ENCODE measurements at regions not wholly inside any gene's neighbourhood (a gene's known extent, or its start where the extent isn't known, plus 50 kb on each side); places are given as distances from the start of the nearest gene placed in this dataset.

DNA sequence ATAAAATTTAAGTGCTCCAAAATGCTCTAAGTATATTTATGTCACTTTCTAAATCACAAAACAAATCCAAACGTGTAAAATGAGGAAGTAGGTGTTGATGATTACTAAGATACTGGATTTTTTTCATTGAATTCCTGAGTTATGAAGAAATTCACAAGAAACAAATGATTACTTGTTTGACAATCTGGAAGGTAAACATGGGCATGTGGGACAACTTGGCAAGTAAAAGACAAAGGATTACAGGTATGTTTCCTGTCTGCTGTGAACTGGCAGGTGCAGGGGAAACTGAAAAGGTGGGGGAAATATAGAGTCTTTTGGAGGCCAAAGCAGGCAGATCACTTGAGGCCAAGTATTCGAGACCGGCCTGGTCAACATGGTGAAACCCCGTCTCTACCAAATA is 252.7 kb upstream of the AZI2 start:
- H3K27me3 Mint-ChIP-seq (ENCODE audit: unreplicated experiment), result no peaks in the 10 kb centered on the region
- no peak overlapping the region for H3K4me3 Mint-ChIP-seq (ENCODE audit: unreplicated experiment)
- no peaks in the 10 kb centered on the region for H3K36me3 Mint-ChIP-seq (ENCODE audit: low read depth, unreplicated experiment)
- TF ChIP-seq CTCF (IDR thresholded peaks at IDR 0.05; ENCODE audit: unreplicated experiment), result no peak
- no peak for DNase-seq (ENCODE audit: low spot score)
- no peaks in the 10 kb centered on the region for H3K9me3 Mint-ChIP-seq (ENCODE audit: unreplicated experiment)
- H3K4me1 Mint-ChIP-seq (ENCODE audit: unreplicated experiment), result no peaks in the 10 kb centered on the region
- H3K27ac Mint-ChIP-seq (ENCODE audit: unreplicated experiment), result no peak overlapping the region

- no peaks in the 10 kb centered on the region for H3K36me3 Mint-ChIP-seq (ENCODE audit: low read depth, unreplicated experiment)
- DNase-seq (ENCODE audit: low spot score), result no peak
- no peak overlapping the region for H3K27ac Mint-ChIP-seq (ENCODE audit: unreplicated experiment)
- no peak overlapping the region for H3K4me3 Mint-ChIP-seq (ENCODE audit: unreplicated experiment)
- H3K9me3 Mint-ChIP-seq (ENCODE audit: unreplicated experiment), result no peaks in the 10 kb centered on the region
- H3K4me1 Mint-ChIP-seq (ENCODE audit: unreplicated experiment), result no peaks in the 10 kb centered on the region
- TF ChIP-seq CTCF (IDR thresholded peaks at IDR 0.05; ENCODE audit: unreplicated experiment), result no peak
- H3K27me3 Mint-ChIP-seq (ENCODE audit: unreplicated experiment), result no peaks in the 10 kb centered on the region
Measured at GRCh38 chr3:28606283-28606682, 257.7 kb upstream of the AZI2 start.

DNA sequence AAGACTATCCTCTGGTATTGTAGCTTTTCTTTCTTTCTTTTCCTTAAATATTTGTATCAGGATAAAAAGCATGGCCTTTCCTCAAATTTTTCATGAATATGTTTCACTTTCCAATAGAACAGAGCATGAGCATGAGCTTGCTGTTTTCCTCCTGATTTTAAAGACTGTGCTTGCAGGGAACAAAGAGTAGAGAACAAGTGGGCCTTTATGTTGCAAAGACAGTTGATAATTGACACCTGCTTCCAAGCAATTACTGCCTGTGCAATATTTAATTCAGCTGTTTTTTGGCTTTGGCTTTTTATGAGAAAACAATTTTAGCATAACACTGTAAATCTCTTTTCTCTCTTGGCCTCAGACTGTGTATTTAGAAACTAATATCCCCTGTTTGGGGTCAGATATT is 263.6 kb upstream of the AZI2 start:
- H3K36me3 Mint-ChIP-seq (ENCODE audit: low read depth, unreplicated experiment), result no peaks in the 10 kb centered on the region

GRCh38 chr3:28613511-28614106 is 265.0 kb upstream of the AZI2 start:
- Mint-ChIP-seq H3K36me3 (ENCODE audit: low read depth, unreplicated experiment) (no peaks in the 10 kb centered on the region), H3K9me3 (ENCODE audit: unreplicated experiment) (no peaks in the 10 kb centered on the region), H3K4me1 (ENCODE audit: unreplicated experiment) (no peaks in the 10 kb centered on the region), H3K4me3 (ENCODE audit: unreplicated experiment) (no peak overlapping the region), H3K27me3 (ENCODE audit: unreplicated experiment) (no peaks in the 10 kb centered on the region), H3K27ac (ENCODE audit: unreplicated experiment) (no peak overlapping the region)
- TF ChIP-seq CTCF (IDR thresholded peaks at IDR 0.05; ENCODE audit: unreplicated experiment), result no peak
- DNase-seq (ENCODE audit: low spot score), result no peak

More for the DNA sequence above, 263.6 kb upstream of the AZI2 start:
- H3K9me3 Mint-ChIP-seq (ENCODE audit: unreplicated experiment), result no peaks in the 10 kb centered on the region
- H3K27me3 Mint-ChIP-seq (ENCODE audit: unreplicated experiment), result no peaks in the 10 kb centered on the region
- no peak overlapping the region for H3K27ac Mint-ChIP-seq (ENCODE audit: unreplicated experiment)
- no peak overlapping the region for H3K4me3 Mint-ChIP-seq (ENCODE audit: unreplicated experiment)
- no peaks in the 10 kb centered on the region for H3K4me1 Mint-ChIP-seq (ENCODE audit: unreplicated experiment)
- DNase-seq (ENCODE audit: low spot score), result no peak
- no peak for TF ChIP-seq CTCF (IDR thresholded peaks at IDR 0.05; ENCODE audit: unreplicated experiment)

DNA sequence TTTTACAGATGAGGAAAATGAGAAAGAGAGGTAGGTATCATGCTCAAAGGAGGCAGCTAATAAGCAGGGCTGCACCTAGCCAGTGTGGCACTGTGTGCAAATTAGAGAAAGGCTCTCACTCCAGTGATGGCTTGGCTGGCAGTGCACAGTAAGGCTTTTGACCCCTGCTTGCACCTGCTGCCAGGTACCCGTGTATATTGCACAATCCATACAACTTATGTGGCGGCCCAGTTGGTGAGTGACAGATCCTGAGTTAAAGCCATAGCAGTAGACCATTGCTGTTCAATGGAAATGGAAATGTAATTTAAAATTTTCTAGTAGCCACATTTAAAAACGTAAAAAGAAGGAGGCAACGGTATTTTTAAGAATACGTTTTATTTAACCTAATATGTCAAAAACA is 266.4 kb upstream of the AZI2 start:
- Mint-ChIP-seq H3K27me3 (ENCODE audit: unreplicated experiment) (no peaks in the 10 kb centered on the region), H3K27ac (ENCODE audit: unreplicated experiment) (no peak overlapping the region), H3K9me3 (ENCODE audit: unreplicated experiment) (no peaks in the 10 kb centered on the region), H3K4me3 (ENCODE audit: unreplicated experiment) (no peak overlapping the region), H3K4me1 (ENCODE audit: unreplicated experiment) (no peaks in the 10 kb centered on the region), H3K36me3 (ENCODE audit: low read depth, unreplicated experiment) (no peaks in the 10 kb centered on the region)
- TF ChIP-seq CTCF (IDR thresholded peaks at IDR 0.05; ENCODE audit: unreplicated experiment), result no peak
- DNase-seq (ENCODE audit: low spot score), result no peak
